HCT116 (cell line): ENCODE measurements at regions not wholly inside any gene's neighbourhood (a gene's known extent, or its start where the extent isn't known, plus 50 kb on each side); places are given as distances from the start of the nearest gene placed in this dataset.

Experiments used
- ATAC-seq: fragments of 200-7000 bp; cut with Tn5 transposase; 2 replicates; pipeline ENCODE4 v1.9.1; 2020; ENCODE audit warnings: mild to moderate bottlenecking, moderate library complexity
- BruUV-seq: library from RNA; stranded (reverse); fragments of 400-500 nt; replicated peaks from 2 replicates; lab custom pipeline; 2021; lab: Mats Ljungman, UMichigan
- CTCF ChIA-PET: fragments of 300-600 bp; sonication (Branson Sonifier 250); formaldehyde crosslinking; loops from one replicate; lab custom pipeline; 2021; ENCODE audit warnings: antibody characterized with exemption; lab: Charles Lee
- POLR2A ChIA-PET: fragments of 300-600, 350-600 bp; sonication (Branson Sonifier 250); formaldehyde crosslinking; loops from one replicate; lab custom pipeline; 2021; ENCODE audit warnings: antibody characterized with exemption; lab: Charles Lee
- RAD21 ChIA-PET, 2 experiments: fragments of 300-600 bp; sonication (Branson Sonifier 250); formaldehyde crosslinking; loops; one replicate each; lab custom pipeline; 2023; ENCODE audit warnings: low total read pairs in 2 of 2; ENCODE audit not compliant: uncharacterized antibody in 2 of 2, unreplicated experiment in 2 of 2, low non-redundant PET in 1 of 2; lab: Charles Lee
- DNase-seq: peaks from one replicate; pipeline ENCODE4 v3.0.0-alpha.2; 2010; ENCODE audit warnings: low read depth, low spot score
- H2AFZ ChIP-seq: fragments of 200-600 bp; shearing (Covaris generic), sonication (generic); 2 replicates; pipeline ENCODE4 v1.6.1; 2017; ENCODE audit warnings: low read depth, mixed run types, mixed read lengths, antibody characterized with exemption, low read length; ENCODE audit not compliant: poor library complexity, severe bottlenecking
- H3K27ac ChIP-seq: 2 replicates; pipeline ENCODE4 v1.5.1; 2012; ENCODE audit warnings: low read depth, low read length
- H3K27me3 ChIP-seq: fragments of 200-600 bp; sonication (generic); 2 replicates; pipeline ENCODE4 v1.6.1; 2016; ENCODE audit warnings: mixed run types, low read length, mixed read lengths; ENCODE audit not compliant: insufficient read depth
- H3K36me3 ChIP-seq, 2 experiments: fragments of 200-500 bp in 1 of 2; fragments of 200-600 bp in 1 of 2; sonication (Bioruptor generic) in 1 of 2; sonication (generic) in 1 of 2; 2 replicates each; pipeline versions ENCODE4 v1.5.1 to v1.6.1; 2014 to 2016; ENCODE audit warnings: low read length in 2 of 2, inconsistent platforms in 1 of 2, mixed read lengths in 1 of 2, mixed run types in 1 of 2; ENCODE audit not compliant: insufficient read depth in 2 of 2, control insufficient read depth in 1 of 2
- H3K4me1 ChIP-seq, 2 experiments: fragments of 200-600 bp in 1 of 2; sonication (generic) in 1 of 2; 2 replicates each; pipeline versions ENCODE4 v1.5.1 to v1.6.1; 2012 to 2017; ENCODE audit warnings: low read length in 2 of 2, inconsistent platforms in 1 of 2, mild to moderate bottlenecking in 1 of 2, mixed read lengths in 1 of 2, mixed run types in 1 of 2, moderate library complexity in 1 of 2; ENCODE audit not compliant: insufficient read depth in 2 of 2, control insufficient read depth in 1 of 2
- H3K4me2 ChIP-seq: fragments of 200-600 bp; sonication (generic); 2 replicates; pipeline ENCODE4 v1.6.1; 2017; ENCODE audit warnings: mixed run types, low read length, mixed read lengths
- H3K4me3 ChIP-seq, 2 experiments: fragments of 200-600 bp in 1 of 2; sonication (generic) in 1 of 2; replicated peaks in 1 of 2; 2 replicates each; pipeline ENCODE4 v1.5.1; 2011 to 2016; ENCODE audit warnings: low read length in 2 of 2, control low read depth in 1 of 2, low read depth in 1 of 2, mild to moderate bottlenecking in 1 of 2, mixed read lengths in 1 of 2, mixed run types in 1 of 2
- H3K79me2 ChIP-seq: fragments of 200-600 bp; sonication (generic); 2 replicates; pipeline ENCODE4 v1.6.1; 2017; ENCODE audit warnings: mild to moderate bottlenecking, mixed run types, low read length, moderate library complexity, mixed read lengths; ENCODE audit not compliant: insufficient read depth
- H3K9ac ChIP-seq: fragments of 200-600 bp; sonication (generic); 2 replicates; pipeline ENCODE4 v1.6.1; 2016; ENCODE audit warnings: low read length, mixed read lengths
- H3K9me2 ChIP-seq: fragments of 200-600 bp; sonication (generic), shearing (Covaris generic); 2 replicates; pipeline ENCODE4 v1.6.1; 2017; ENCODE audit warnings: mixed run types, mild to moderate bottlenecking, moderate library complexity; ENCODE audit not compliant: insufficient read depth
- H3K9me3 ChIP-seq, 2 experiments: fragments of 200-500 bp in 1 of 2; fragments of 200-600 bp in 1 of 2; sonication (Bioruptor generic) in 1 of 2; sonication (generic) in 1 of 2; 2 replicates each; pipeline ENCODE4 v1.6.1; 2014 to 2017; ENCODE audit warnings: low read length in 2 of 2, mixed read lengths in 2 of 2, inconsistent platforms in 1 of 2, low read depth in 1 of 2, mild to moderate bottlenecking in 1 of 2, mixed run types in 1 of 2, moderate library complexity in 1 of 2; ENCODE audit not compliant: control insufficient read depth in 1 of 2, insufficient read depth in 1 of 2
- H4K20me1 ChIP-seq: fragments of 200-600 bp; sonication (generic), shearing (Covaris generic); 2 replicates; pipeline ENCODE4 v1.6.1; 2017; ENCODE audit warnings: mixed run types, mild to moderate bottlenecking, moderate library complexity; ENCODE audit not compliant: insufficient read depth
- CBX3 ChIP-seq: IDR thresholded peaks from 2 replicates; pipeline ENCODE4 v1.6.1; 2012; ENCODE audit warnings: low read depth
- CEBPB ChIP-seq: IDR thresholded peaks from 2 replicates; pipeline ENCODE4 v1.6.1; 2012; ENCODE audit warnings: low read depth
- EGR1 ChIP-seq: IDR thresholded peaks from 2 replicates; pipeline ENCODE4 v1.6.1; 2012; ENCODE audit warnings: low read depth
- EZH2 ChIP-seq: fragments of 200-600 bp; sonication (generic); IDR thresholded peaks from 2 replicates; pipeline ENCODE4 v1.6.1; 2017; ENCODE audit warnings: antibody characterized with exemption, mixed run types
- EZH2phosphoT487 ChIP-seq: fragments of 200-600 bp; IDR thresholded peaks from 2 replicates; pipeline ENCODE4 v1.6.1; 2018; ENCODE audit warnings: antibody characterized with exemption, borderline replicate concordance
- FOSL1 ChIP-seq: IDR thresholded peaks from 2 replicates; pipeline ENCODE4 v1.6.1; 2012; ENCODE audit warnings: low read depth
- JUND ChIP-seq: IDR thresholded peaks from 2 replicates; pipeline ENCODE4 v1.6.1; 2012
- MAX ChIP-seq: IDR thresholded peaks from 2 replicates; pipeline ENCODE4 v1.6.1; 2012
- POLR2A ChIP-seq: IDR thresholded peaks from 2 replicates; pipeline ENCODE4 v1.7.0; 2011; ENCODE audit warnings: borderline replicate concordance; ENCODE audit not compliant: insufficient read depth, insufficient read length; ENCODE audit errors: extremely low read depth
- POLR2AphosphoS5 ChIP-seq: IDR thresholded peaks from 2 replicates; pipeline ENCODE4 v1.6.1; 2011; ENCODE audit warnings: mild to moderate bottlenecking, low read depth, low read length, moderate library complexity
- RAD21 ChIP-seq: IDR thresholded peaks from 2 replicates; pipeline ENCODE4 v1.6.1; 2012; ENCODE audit warnings: low read depth, mild to moderate bottlenecking
- REST ChIP-seq: IDR thresholded peaks from 2 replicates; pipeline ENCODE4 v1.6.1; 2012; ENCODE audit warnings: low read depth
- SIN3A ChIP-seq: IDR thresholded peaks from 2 replicates; pipeline ENCODE4 v1.6.1; 2012; ENCODE audit warnings: low read depth
- SP1 ChIP-seq: IDR thresholded peaks from 2 replicates; pipeline ENCODE4 v1.6.1; 2012; ENCODE audit warnings: low read depth
- TCF7L2 ChIP-seq: IDR thresholded peaks from 2 replicates; pipeline ENCODE4 v1.7.0; 2011; ENCODE audit warnings: borderline replicate concordance, inconsistent platforms; ENCODE audit not compliant: insufficient read depth, insufficient read length; ENCODE audit errors: extremely low read depth
- YY1 ChIP-seq: IDR thresholded peaks from 2 replicates; pipeline ENCODE4 v1.6.1; 2011; ENCODE audit warnings: low read length, low read depth, moderate library complexity, mild to moderate bottlenecking; ENCODE audit not compliant: insufficient replicate concordance; ENCODE audit errors: extremely low read depth
- ZBTB33 ChIP-seq: IDR thresholded peaks from 2 replicates; pipeline ENCODE4 v1.6.1; 2011; ENCODE audit warnings: mild to moderate bottlenecking, low read length, moderate library complexity; ENCODE audit not compliant: insufficient replicate concordance; ENCODE audit errors: extremely low read depth
- ZFX ChIP-seq: fragments of 450-650 bp; IDR thresholded peaks from 2 replicates; pipeline ENCODE4 v1.6.1; 2017
- intact Hi-C: fragments of 100-400 bp; cut with micrococcal nuclease; formaldehyde crosslinking; loops from 2 replicates; pipeline ENCODE4 v1.10.0; 2022

GRCh38 chr7:3138997-3139396 is 95.3 kb upstream of the CARD11 start (continued):
- no peak for TF ChIP-seq REST
- TF ChIP-seq SIN3A: no peak

- H3K27me3 ChIP-seq: no peaks in the 10 kb centered on the region
- H3K27ac ChIP-seq: no peak overlapping the region
- no TSS peak for BruUV-seq
- POLR2A ChIA-PET: no interaction called here
- no peaks in the 10 kb centered on the region for H3K9me3 ChIP-seq
- H3K4me1 ChIP-seq: no peaks in the 10 kb centered on the region
- no peak overlapping the region for H2AFZ ChIP-seq
- no peak overlapping the region for H3K4me2 ChIP-seq
- CTCF ChIA-PET: no interaction called here
- ATAC-seq (no peak), DNase-seq (no peak)
- no peak overlapping the region for H3K9ac ChIP-seq
- no peaks in the 10 kb centered on the region for H4K20me1 ChIP-seq
- H3K79me2 ChIP-seq: no peaks in the 10 kb centered on the region
- RAD21 ChIA-PET: no interaction called here
- H3K9me2 ChIP-seq: no peaks in the 10 kb centered on the region
- intact Hi-C loops: no loop called here
- H3K36me3 ChIP-seq: no peaks in the 10 kb centered on the region
- no peak overlapping the region for H3K4me3 ChIP-seq
- TF ChIP-seq CEBPB: no peak
- no peak for TF ChIP-seq ZBTB33
- TF ChIP-seq YY1: no peak
- TF ChIP-seq EZH2: no peak
- TF ChIP-seq RAD21: no peak
- TF ChIP-seq CBX3: no peak
- TF ChIP-seq SP1: no peak
- no peak for TF ChIP-seq EZH2phosphoT487
- no peak for TF ChIP-seq TCF7L2
- no peak for TF ChIP-seq EGR1
- no peak for TF ChIP-seq POLR2A
- no peak for TF ChIP-seq REST
- TF ChIP-seq FOSL1: no peak
- no peak for TF ChIP-seq POLR2AphosphoS5
- TF ChIP-seq JUND: no peak
- TF ChIP-seq ZFX: no peak
- TF ChIP-seq MAX: no peak
Observed at GRCh38 chr7:3140834-3141233, 97.2 kb upstream of the CARD11 start.
